ENCODE measurements at regions not wholly inside any gene's neighbourhood (a gene's known extent, or its start where the extent isn't known, plus 50 kb on each side); places are given as distances from the start of the nearest gene placed in this dataset.
"Not testable (repeated sequence)": the region's sequence is repeated elsewhere in the genome, so short reads cannot be mapped to it uniquely, and the experiment has no call there.

DNA sequence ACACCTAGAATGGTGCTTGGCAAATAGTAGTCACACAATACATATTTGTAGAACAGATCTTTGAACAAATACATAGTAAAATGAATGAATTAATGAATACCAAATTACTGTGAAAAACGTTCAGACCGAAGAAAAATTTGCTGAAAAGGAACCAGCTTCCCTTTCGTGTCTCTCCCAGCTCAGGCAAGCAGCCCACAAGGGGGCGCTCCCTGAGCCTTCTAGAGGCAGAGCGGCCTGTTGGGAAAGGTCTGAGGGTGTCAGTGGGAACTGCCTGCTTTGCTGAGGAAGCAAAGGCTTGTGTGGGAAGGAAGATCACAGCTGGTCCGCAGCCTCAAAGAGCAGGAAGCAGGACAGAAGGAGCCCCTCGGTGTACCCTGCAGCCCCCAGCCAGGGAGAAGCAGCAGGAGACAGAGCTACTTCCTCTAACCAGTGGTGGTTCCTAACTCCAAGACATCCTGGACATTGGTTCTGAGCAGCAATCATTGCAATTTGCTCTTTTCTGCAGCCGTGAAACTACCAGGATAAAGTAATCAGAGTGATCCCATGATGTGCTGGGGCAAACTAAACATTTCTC, 231.1 kb downstream of the ANKRD30B start:
- H3K27me3 ChIP-seq = no peaks in the 10 kb centered on the region
- no peaks in the 10 kb centered on the region for H3K36me3 ChIP-seq
- H3K4me1 ChIP-seq = no peaks in the 10 kb centered on the region
- 26 to 33% methylated on average over 8 of the region's 8 CpGs for WGBS, 2 donors
- H3K4me3 ChIP-seq = no peak overlapping the region
- TF ChIP-seq, protein P1, sequence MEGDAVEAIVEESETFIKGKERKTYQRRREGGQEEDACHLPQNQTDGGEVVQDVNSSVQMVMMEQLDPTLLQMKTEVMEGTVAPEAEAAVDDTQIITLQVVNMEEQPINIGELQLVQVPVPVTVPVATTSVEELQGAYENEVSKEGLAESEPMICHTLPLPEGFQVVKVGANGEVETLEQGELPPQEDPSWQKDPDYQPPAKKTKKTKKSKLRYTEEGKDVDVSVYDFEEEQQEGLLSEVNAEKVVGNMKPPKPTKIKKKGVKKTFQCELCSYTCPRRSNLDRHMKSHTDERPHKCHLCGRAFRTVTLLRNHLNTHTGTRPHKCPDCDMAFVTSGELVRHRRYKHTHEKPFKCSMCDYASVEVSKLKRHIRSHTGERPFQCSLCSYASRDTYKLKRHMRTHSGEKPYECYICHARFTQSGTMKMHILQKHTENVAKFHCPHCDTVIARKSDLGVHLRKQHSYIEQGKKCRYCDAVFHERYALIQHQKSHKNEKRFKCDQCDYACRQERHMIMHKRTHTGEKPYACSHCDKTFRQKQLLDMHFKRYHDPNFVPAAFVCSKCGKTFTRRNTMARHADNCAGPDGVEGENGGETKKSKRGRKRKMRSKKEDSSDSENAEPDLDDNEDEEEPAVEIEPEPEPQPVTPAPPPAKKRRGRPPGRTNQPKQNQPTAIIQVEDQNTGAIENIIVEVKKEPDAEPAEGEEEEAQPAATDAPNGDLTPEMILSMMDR (IDR thresholded peaks at IDR 0.05) = peak in 1 of 6 experiments; percentile 6
- no peak for TF ChIP-seq EP300 (IDR thresholded peaks at IDR 0.05)
- H3K9me3 ChIP-seq = no peaks in the 10 kb centered on the region
- no peak for DNase-seq
- ATAC-seq (ENCODE audit: low FRiP score in 2 of 2) = no peak
- no peak overlapping the region for H3K27ac ChIP-seq

DNA sequence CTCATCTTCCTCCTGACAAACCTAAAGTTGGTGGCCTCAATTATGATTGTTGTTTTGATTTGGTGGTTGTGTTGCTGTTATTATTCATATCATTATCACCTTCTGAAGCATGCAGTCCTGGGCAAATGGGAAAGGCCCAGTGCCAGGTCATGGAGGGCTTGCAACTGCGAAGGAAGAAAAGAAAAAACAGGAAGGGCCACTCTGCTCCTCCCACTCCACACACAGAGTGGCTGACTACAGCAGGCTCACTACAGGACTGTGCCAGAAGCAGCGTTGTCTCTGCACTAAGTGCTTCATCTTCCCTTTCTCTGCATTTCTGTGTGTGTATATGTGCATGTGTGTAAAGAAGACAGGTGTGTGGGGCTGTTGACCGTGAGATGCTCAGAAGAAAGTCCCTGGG, 231.9 kb downstream of the ANKRD30B start:
- no peak for DNase-seq
- Histone ChIP-seq H3K4me1 (no peaks in the 10 kb centered on the region), H3K27ac (no peak overlapping the region), H3K36me3 (no peaks in the 10 kb centered on the region), H3K4me3 (no peak overlapping the region), H3K9me3 (no peaks in the 10 kb centered on the region), H3K27me3 (no peaks in the 10 kb centered on the region)
- no peak for ATAC-seq (ENCODE audit: low FRiP score in 2 of 2)
- TF ChIP-seq POLR2AphosphoS5 (IDR thresholded peaks at IDR 0.05) = no peak
- TF ChIP-seq, protein P1 (IDR thresholded peaks at IDR 0.05) = no peak
- no peak for TF ChIP-seq POLR2A (IDR thresholded peaks at IDR 0.05)
- TF ChIP-seq EP300 (IDR thresholded peaks at IDR 0.05) = no peak
- WGBS, 2 donors = 62 to 67% methylated on average over 3 of the region's 3 CpGs

DNA sequence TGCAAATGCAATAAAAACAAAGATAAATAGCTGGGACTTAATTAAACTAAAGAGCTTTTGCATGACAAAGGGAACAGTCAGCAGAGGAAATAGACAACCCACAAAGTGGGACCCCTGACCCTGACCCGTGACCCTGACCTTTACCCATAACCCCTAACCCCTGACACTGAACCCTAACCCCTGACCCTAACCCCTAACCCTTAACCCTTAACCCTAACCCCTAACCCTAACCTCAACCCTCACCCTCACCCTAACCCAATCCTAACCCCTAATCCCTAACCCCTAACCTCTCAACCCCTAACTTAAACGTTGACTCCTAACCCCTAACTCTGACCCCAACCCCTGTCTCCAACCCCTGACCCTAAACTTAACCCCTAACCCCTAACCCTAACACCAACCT, 236.6 kb downstream of the ANKRD30B start:
- not testable (repeated sequence) for H3K4me3 ChIP-seq; ATAC-seq (ENCODE audit: low FRiP score in 2 of 2); H3K4me1 ChIP-seq; H3K9me3 ChIP-seq; H3K27ac ChIP-seq; H3K27me3 ChIP-seq; DNase-seq; H3K36me3 ChIP-seq
- 48 to 62% methylated on average over 2 of the region's 2 CpGs for WGBS, 2 donors

- H3K36me3 ChIP-seq; H3K27ac ChIP-seq; H3K9me3 ChIP-seq; H3K4me1 ChIP-seq; ATAC-seq (ENCODE audit: low FRiP score in 2 of 2); H3K4me3 ChIP-seq; H3K27me3 ChIP-seq: not testable (repeated sequence)
- WGBS, 2 donors = 86 to 97% methylated on average over 11 to 20 of the region's 20 CpGs
- peak in 1 of 2 donors; percentile 63 for DNase-seq
Measured at GRCh38 chr18:14985291-14986013, 237.5 kb downstream of the ANKRD30B start.

DNA sequence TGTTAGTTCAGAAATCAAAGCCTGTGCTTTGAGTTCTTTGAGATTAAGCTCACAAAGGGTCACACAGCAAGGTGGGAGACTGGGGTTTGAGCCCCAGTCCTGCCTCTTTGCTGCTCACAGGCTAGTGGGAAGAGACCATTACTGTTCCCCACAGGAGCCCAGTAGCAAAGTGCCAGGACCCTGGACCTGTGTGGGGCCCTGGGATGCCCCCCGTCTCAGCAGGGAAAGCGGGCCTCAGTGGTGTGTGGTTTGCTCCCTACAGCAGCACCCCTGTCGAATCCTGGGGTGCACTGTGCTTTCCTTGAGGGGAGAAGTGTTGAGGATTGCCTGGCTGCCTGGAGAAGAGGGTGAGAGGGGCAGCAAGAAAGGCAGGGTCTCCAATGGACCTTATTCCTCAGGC, 239.4 kb downstream of the ANKRD30B start:
- DNase-seq (peak in 1 of 2 donors; percentile 30), ATAC-seq (ENCODE audit: low FRiP score in 2 of 2) (peak in 1 of 2 donors; percentile 11)
- H3K4me3 ChIP-seq, H3K4me1 ChIP-seq, H3K27me3 ChIP-seq, H3K27ac ChIP-seq, H3K9me3 ChIP-seq, H3K36me3 ChIP-seq: not testable (repeated sequence)
- 69% methylated on average over 3 of the region's 3 CpGs; no CpG with 5 or more reads in 1 of the 2 donors for WGBS, 2 donors

DNA sequence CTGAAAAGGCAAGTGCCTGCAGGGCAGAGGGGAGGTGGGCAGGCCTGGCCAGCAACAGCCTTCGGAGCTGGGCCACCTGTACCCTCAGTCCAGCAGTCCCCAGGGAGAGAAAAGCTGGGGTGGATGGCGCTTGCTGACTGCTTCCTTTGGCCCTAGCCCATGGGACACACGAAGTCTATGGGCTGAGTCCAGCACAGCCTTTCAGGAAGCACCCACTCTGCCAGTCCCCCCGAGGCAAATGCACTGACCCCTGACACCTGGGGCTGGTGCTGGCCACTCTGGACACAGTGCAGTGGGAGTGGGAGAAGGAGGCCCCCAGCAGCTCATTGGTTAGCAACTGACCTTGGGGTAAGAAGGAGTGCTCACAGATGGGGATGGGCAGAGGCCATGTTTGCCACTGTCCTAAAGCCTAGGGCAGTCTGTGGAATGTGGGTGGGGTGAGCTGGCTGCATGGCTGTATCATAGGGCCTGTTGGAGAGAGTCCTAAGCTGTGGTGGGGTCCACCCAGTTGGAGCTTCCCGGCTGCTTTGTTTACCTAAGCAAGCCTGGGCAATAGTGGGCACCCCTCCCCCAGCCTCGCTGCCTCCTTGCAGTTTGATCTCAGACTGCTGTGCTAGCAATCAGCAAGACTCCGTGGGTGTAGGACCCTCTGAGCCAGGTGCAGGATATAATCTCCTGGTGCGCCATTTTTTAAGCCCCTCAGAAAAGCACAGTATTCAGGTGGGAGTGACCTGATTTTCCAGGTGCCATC, 240.2 kb downstream of the ANKRD30B start:
- not testable (repeated sequence) for H3K9me3 ChIP-seq, H3K4me3 ChIP-seq, H3K27ac ChIP-seq, H3K27me3 ChIP-seq, H3K36me3 ChIP-seq, DNase-seq, H3K4me1 ChIP-seq
- 69% methylated on average over 7 of the region's 8 CpGs; no CpG with 5 or more reads in 1 of the 2 donors for WGBS, 2 donors
- peak in 1 of 2 donors; percentile 40 for ATAC-seq (ENCODE audit: low FRiP score in 2 of 2)

- WGBS, 2 donors = 45 to 77% methylated on average over 3 of the region's 3 CpGs
- DNase-seq = not testable (repeated sequence)
Measured at GRCh38 chr18:14989569-14989968, 241.6 kb downstream of the ANKRD30B start.

GRCh38 chr18:14991934-14992445, 244.0 kb downstream of the ANKRD30B start:
- 20 to 81% methylated on average over 1 to 7 of the region's 7 CpGs for WGBS, 2 donors
- not testable (repeated sequence) for H3K27me3 ChIP-seq; H3K9me3 ChIP-seq; H3K36me3 ChIP-seq; ATAC-seq (ENCODE audit: low FRiP score in 2 of 2); H3K4me1 ChIP-seq; H3K27ac ChIP-seq; H3K4me3 ChIP-seq
- peak in 1 of 2 donors; percentile 44 for DNase-seq

More at GRCh38 chr18:14989569-14989968, 241.6 kb downstream of the ANKRD30B start:
- not testable (repeated sequence) for H3K4me3 ChIP-seq; H3K27ac ChIP-seq; H3K36me3 ChIP-seq; H3K4me1 ChIP-seq; H3K27me3 ChIP-seq; ATAC-seq (ENCODE audit: low FRiP score in 2 of 2); H3K9me3 ChIP-seq

DNA sequence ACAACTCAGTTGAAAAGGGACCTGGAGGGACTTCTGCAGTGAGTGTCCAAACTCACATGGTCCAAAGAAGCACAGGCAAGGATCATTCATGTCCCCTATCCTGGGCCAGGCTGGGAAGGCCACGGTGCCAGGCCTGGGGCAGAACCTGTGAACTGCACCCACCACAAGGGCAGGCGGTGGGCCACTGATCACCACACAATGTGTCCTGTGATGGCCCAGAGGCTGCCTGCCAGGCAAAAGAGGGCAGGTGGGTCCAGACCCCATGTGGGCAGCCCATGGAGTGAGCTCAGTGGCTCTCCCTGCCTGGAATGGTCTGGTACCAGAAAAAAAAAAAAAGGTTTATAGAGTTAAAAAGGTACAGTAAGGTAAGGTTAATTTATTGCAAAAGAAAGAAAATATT, 244.8 kb downstream of the ANKRD30B start:
- not testable (repeated sequence) for H3K27ac ChIP-seq
- DNase-seq = peak in 1 of 2 donors; percentile 44

GRCh38 chr18:14995023-14995422, 247.1 kb downstream of the ANKRD30B start:
- H3K4me1 ChIP-seq; H3K27me3 ChIP-seq; H3K4me3 ChIP-seq; ATAC-seq (ENCODE audit: low FRiP score in 2 of 2); H3K36me3 ChIP-seq; DNase-seq; H3K27ac ChIP-seq: not testable (repeated sequence)
- peaks cover 0 to 29% (median 0%) of the 10 kb centered on the region in 4 donors for H3K9me3 ChIP-seq
- WGBS, 2 donors = 62 to 94% methylated on average over 3 of the region's 3 CpGs

More for the DNA sequence above, 244.8 kb downstream of the ANKRD30B start:
- H3K4me1 ChIP-seq; H3K4me3 ChIP-seq; ATAC-seq (ENCODE audit: low FRiP score in 2 of 2); H3K27me3 ChIP-seq; H3K36me3 ChIP-seq: not testable (repeated sequence)
- WGBS, 2 donors = 64 to 83% methylated on average over 2 of the region's 2 CpGs
- peaks cover 0 to 11% (median 0%) of the 10 kb centered on the region in 4 donors for H3K9me3 ChIP-seq
